ENCODE measurements at regions not wholly inside any gene's neighbourhood (a gene's known extent, or its start where the extent isn't known, plus 50 kb on each side); places are given as distances from the start of the nearest gene placed in this dataset.

DNA sequence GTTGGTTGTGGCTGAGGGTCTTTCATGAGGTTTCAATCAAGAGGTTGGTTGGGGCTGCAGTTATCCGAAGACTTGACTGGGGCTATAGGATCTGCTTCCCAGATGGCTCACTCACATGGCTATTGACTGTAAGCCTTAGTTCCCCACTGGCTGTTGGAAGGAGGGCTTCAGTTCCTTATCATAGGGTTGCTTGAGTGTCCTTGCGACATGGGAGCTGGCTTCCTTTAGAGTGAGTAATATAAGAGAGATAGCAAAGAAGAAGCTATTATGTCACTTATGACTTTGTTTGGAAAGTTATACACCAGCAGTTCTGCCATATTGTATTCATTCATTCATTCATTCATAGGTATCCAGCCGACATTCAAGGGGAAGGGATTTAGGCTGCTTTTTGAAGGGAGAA, 121.4 kb upstream of the WSCD1 start:
- TF ChIP-seq, protein P1, sequence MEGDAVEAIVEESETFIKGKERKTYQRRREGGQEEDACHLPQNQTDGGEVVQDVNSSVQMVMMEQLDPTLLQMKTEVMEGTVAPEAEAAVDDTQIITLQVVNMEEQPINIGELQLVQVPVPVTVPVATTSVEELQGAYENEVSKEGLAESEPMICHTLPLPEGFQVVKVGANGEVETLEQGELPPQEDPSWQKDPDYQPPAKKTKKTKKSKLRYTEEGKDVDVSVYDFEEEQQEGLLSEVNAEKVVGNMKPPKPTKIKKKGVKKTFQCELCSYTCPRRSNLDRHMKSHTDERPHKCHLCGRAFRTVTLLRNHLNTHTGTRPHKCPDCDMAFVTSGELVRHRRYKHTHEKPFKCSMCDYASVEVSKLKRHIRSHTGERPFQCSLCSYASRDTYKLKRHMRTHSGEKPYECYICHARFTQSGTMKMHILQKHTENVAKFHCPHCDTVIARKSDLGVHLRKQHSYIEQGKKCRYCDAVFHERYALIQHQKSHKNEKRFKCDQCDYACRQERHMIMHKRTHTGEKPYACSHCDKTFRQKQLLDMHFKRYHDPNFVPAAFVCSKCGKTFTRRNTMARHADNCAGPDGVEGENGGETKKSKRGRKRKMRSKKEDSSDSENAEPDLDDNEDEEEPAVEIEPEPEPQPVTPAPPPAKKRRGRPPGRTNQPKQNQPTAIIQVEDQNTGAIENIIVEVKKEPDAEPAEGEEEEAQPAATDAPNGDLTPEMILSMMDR (IDR thresholded peaks at IDR 0.05; ENCODE audit: unreplicated experiment): no peak
- peaks cover 6% of the 10 kb centered on the region for H3K9me3 Mint-ChIP-seq
- no peak overlapping the region for H3K4me3 Mint-ChIP-seq
- H3K27ac Mint-ChIP-seq: no peak overlapping the region
- H3K4me1 Mint-ChIP-seq: no peaks in the 10 kb centered on the region
- DNase-seq (ENCODE audit: low spot score in 2 of 2, unreplicated experiment in 2 of 2): no peak
- peaks cover 45% of the 10 kb centered on the region for H3K27me3 Mint-ChIP-seq (ENCODE audit: low read depth)
- H3K36me3 Mint-ChIP-seq: no peaks in the 10 kb centered on the region

DNA sequence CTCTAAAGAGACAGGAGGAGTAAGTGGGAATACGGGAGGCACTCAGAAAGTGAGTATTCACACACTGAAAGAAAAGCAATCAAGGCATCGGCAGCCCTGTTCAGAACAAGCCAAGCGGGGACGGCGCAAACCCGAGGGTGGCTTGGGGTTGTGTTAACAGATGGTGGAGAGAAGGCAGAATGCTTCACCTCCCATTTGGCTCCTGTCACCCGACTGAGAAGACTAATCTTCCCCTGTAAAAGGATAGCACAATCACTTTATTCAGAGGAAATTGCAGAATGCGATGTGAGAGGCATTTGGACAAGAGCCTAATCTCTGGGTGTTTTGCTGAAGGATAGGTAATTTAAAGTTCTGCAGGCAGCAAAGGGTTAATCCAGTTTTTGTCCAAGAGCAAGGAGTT, 119.3 kb upstream of the WSCD1 start:
- peaks cover 17% of the 10 kb centered on the region for H3K9me3 Mint-ChIP-seq

DNA sequence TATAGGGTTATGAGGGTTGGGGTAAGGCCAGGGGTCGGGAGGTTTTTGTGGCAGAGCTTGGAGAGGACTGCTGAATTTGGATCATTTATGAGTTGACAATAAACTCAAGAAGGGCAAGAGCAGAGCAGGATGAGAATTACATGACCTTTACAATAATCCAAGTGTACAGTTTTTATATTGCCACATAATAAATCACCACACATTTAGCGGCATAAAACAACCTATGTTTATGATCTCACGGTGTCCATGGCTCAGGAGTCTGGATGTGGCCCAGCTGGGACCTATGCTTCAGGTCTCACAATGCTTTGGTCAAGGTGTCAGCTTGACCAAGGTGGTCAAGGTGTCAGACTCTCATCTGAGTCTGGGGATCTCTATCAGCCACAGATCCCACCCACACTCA, 118.3 kb upstream of the WSCD1 start:
- TF ChIP-seq, protein P1 (IDR thresholded peaks at IDR 0.05; ENCODE audit: unreplicated experiment): no peak
- no peak for DNase-seq (ENCODE audit: low spot score in 2 of 2, unreplicated experiment in 2 of 2)
- H3K9me3 Mint-ChIP-seq: peaks cover 15% of the 10 kb centered on the region

More for the DNA sequence above, 119.3 kb upstream of the WSCD1 start:
- DNase-seq (ENCODE audit: low spot score in 2 of 2, unreplicated experiment in 2 of 2): no peak
- TF ChIP-seq, protein P1 (IDR thresholded peaks at IDR 0.05; ENCODE audit: unreplicated experiment): no peak
- peaks cover 43% of the 10 kb centered on the region for H3K27me3 Mint-ChIP-seq (ENCODE audit: low read depth)
- H3K4me1 Mint-ChIP-seq: no peaks in the 10 kb centered on the region
- no peak overlapping the region for H3K4me3 Mint-ChIP-seq
- H3K36me3 Mint-ChIP-seq: no peaks in the 10 kb centered on the region
- H3K27ac Mint-ChIP-seq: no peak overlapping the region

DNA sequence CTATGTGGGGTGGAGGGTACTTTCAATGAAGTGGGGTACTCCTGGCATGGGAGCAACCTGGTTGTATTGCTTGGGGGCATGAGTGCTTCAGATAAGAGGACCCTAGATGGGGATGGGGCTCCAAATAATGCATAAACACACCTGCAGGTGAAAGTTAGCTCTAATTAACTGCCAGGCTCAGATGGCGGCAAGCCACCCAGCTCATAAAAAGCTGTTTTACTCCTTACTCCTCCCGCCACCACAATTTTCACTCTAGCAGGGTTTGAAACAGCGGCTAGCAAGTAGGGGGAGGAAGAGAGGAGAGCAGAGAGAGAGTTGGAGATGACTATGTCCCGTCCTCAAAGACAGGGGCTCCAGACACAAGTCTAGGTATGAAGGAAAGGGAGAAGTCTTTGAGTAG, 117.7 kb upstream of the WSCD1 start:
- H3K27ac Mint-ChIP-seq: no peak overlapping the region
- TF ChIP-seq, protein P1 (IDR thresholded peaks at IDR 0.05; ENCODE audit: unreplicated experiment): no peak
- peaks cover 39% of the 10 kb centered on the region for H3K27me3 Mint-ChIP-seq (ENCODE audit: low read depth)
- H3K4me3 Mint-ChIP-seq: no peak overlapping the region
- peaks cover 15% of the 10 kb centered on the region for H3K9me3 Mint-ChIP-seq
- H3K36me3 Mint-ChIP-seq: no peaks in the 10 kb centered on the region
- DNase-seq (ENCODE audit: low spot score in 2 of 2, unreplicated experiment in 2 of 2): no peak
- no peaks in the 10 kb centered on the region for H3K4me1 Mint-ChIP-seq

More for the DNA sequence above, 118.3 kb upstream of the WSCD1 start:
- H3K36me3 Mint-ChIP-seq: no peaks in the 10 kb centered on the region
- H3K27me3 Mint-ChIP-seq (ENCODE audit: low read depth): peaks cover 38% of the 10 kb centered on the region
- no peak overlapping the region for H3K27ac Mint-ChIP-seq
- H3K4me1 Mint-ChIP-seq: no peaks in the 10 kb centered on the region
- H3K4me3 Mint-ChIP-seq: no peak overlapping the region

DNA sequence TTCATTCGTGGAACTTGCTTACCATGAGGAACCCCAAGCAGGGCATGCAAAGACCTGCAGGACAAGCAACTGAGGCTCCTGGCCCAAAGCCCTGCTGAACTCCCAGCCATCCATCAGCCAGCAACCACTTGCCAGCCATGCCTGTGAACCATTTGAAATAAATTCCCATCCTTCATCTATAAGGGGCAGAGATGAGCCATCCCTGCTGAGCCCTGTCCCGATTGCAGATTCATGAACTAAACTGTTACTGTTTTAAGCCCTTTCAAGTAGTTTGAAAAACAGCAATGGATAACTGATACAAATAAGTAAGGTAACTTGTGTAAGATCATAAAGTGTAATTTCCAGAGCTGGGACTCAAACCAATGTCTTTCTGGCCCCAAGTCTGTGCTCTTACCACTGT, 114.4 kb upstream of the WSCD1 start:
- H3K9me3 Mint-ChIP-seq: peaks cover 15% of the 10 kb centered on the region
- DNase-seq (ENCODE audit: low spot score in 2 of 2, unreplicated experiment in 2 of 2): no peak
- H3K4me1 Mint-ChIP-seq: no peaks in the 10 kb centered on the region
- H3K36me3 Mint-ChIP-seq: no peaks in the 10 kb centered on the region
- peaks cover 26% of the 10 kb centered on the region for H3K27me3 Mint-ChIP-seq (ENCODE audit: low read depth)
- H3K4me3 Mint-ChIP-seq: no peak overlapping the region
- TF ChIP-seq, protein P1 (IDR thresholded peaks at IDR 0.05; ENCODE audit: unreplicated experiment): no peak
- no peak overlapping the region for H3K27ac Mint-ChIP-seq

DNA sequence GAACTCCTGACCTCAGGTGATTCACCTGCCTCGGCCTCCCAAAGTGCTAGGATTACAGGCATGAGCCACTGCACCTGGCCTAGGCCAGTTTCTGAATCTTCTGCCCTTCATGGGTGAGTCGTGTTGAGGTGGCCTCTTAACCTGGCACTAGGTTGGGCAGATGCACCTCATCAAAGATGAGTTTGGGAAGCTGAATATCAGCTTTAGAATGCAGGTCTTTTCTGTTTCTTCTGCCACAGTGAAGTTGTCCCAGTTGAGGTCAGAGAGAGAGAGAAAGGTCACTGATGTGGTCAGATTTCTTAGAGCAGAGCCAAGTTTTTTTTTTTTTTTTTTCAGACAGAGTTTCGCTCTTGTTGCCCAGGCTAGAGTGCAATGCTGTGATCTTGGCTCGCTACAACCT, 111.3 kb upstream of the WSCD1 start:
- H3K27me3 Mint-ChIP-seq (ENCODE audit: low read depth): peaks cover 18% of the 10 kb centered on the region
- TF ChIP-seq, protein P1 (IDR thresholded peaks at IDR 0.05; ENCODE audit: unreplicated experiment): no peak

More for the DNA sequence above, 111.3 kb upstream of the WSCD1 start:
- H3K9me3 Mint-ChIP-seq: peaks cover 15% of the 10 kb centered on the region
- no peak overlapping the region for H3K4me3 Mint-ChIP-seq
- H3K4me1 Mint-ChIP-seq: no peaks in the 10 kb centered on the region
- no peaks in the 10 kb centered on the region for H3K36me3 Mint-ChIP-seq
- no peak for DNase-seq (ENCODE audit: low spot score in 2 of 2, unreplicated experiment in 2 of 2)
- no peak overlapping the region for H3K27ac Mint-ChIP-seq

All from mesothelial cell of epicardium (in vitro differentiated cells).